H1 (cell line): ENCODE measurements at regions not wholly inside any gene's neighbourhood (a gene's known extent, or its start where the extent isn't known, plus 50 kb on each side); places are given as distances from the start of the nearest gene placed in this dataset.

Experiments used
- BRCA1 ChIP-seq: IDR thresholded peaks from 2 replicates; pipeline ENCODE4 v1.6.1; 2012; ENCODE audit warnings: low read depth, low read length, improper control_type of control experiment
- CHD7 ChIP-seq: fragments of 300-600 bp; sonication (generic); IDR thresholded peaks from 2 replicates; pipeline ENCODE4 v1.7.1; 2012; ENCODE audit warnings: low read length, moderate library complexity, mild to moderate bottlenecking, inconsistent platforms; ENCODE audit not compliant: insufficient replicate concordance
- EZH2 ChIP-seq: fragments of 200-600 bp; sonication (generic); IDR thresholded peaks from 2 replicates; pipeline ENCODE4 v1.7.1; 2012; ENCODE audit warnings: low read depth, mild to moderate bottlenecking, moderate library complexity, low read length, inconsistent platforms; ENCODE audit not compliant: severe bottlenecking
- JUN ChIP-seq: IDR thresholded peaks from 2 replicates; pipeline ENCODE4 v1.6.1; 2011; ENCODE audit warnings: low read depth, mild to moderate bottlenecking, improper control_type of control experiment, low read length
- KDM1A ChIP-seq: fragments of 200-600, 300-600 bp; sonication (generic); IDR thresholded peaks from 2 replicates; pipeline ENCODE4 v1.7.1; 2016; ENCODE audit warnings: mild to moderate bottlenecking, low read length, borderline replicate concordance
- MAX ChIP-seq: IDR thresholded peaks from 2 replicates; pipeline ENCODE4 v1.6.1; 2012; ENCODE audit warnings: inconsistent platforms
- PHF8 ChIP-seq: fragments of 200-600 bp; sonication (generic); conservative IDR thresholded peaks from 2 replicates; pipeline ENCODE4 v1.7.1; 2012; ENCODE audit warnings: low read depth, mild to moderate bottlenecking, inconsistent platforms, low read length, moderate library complexity
- SAP30 ChIP-seq: fragments of 300-600 bp; sonication (generic); IDR thresholded peaks from 2 replicates; pipeline ENCODE4 v1.7.1; 2012; ENCODE audit warnings: low read length, moderate library complexity, mild to moderate bottlenecking, inconsistent platforms; ENCODE audit not compliant: insufficient read depth, insufficient replicate concordance
- SP1 ChIP-seq: IDR thresholded peaks from 2 replicates; pipeline ENCODE4 v1.6.1; 2011; ENCODE audit warnings: low read depth, low read length

- TF ChIP-seq CHD7 (no peak), JUN (no peak), MAX (peak; percentile 100), SP1 (peak; percentile 56; the same call in 1 of the 2 replicates), EZH2 (peak; percentile 31), KDM1A (peak; percentile 92), SAP30 (peak; percentile 65), BRCA1 (no peak), PHF8 (0 out of 2 replicates have a peak, but pooled peaks have one; percentile 38)
Measured at GRCh38 chr14:89701211-89702043, 253.1 kb downstream of the EFCAB11 start (continued).
